OCI-LY3 (cell line): ENCODE measurements at regions not wholly inside any gene's neighbourhood (a gene's known extent, or its start where the extent isn't known, plus 50 kb on each side); places are given as distances from the start of the nearest gene placed in this dataset.
"Not testable (repeated sequence)": the region's sequence is repeated elsewhere in the genome, so short reads cannot be mapped to it uniquely, and the experiment has no call there.

Experiments used
- H2AFZ ChIP-seq: fragments of 200-600, 300-600 bp; shearing (Covaris generic); 2 replicates; pipeline ENCODE4 v1.6.0; 2014; ENCODE audit warnings: antibody characterized with exemption, low read depth, low read length
- H3K27ac ChIP-seq: fragments of 200-600, 300-600 bp; sonication (generic); 2 replicates; pipeline ENCODE4 v1.5.1; 2014; ENCODE audit warnings: mild to moderate bottlenecking, low read length, moderate library complexity, mixed read lengths
- H3K27me3 ChIP-seq: fragments of 200-600, 300-600 bp; sonication (generic); 2 replicates; pipeline ENCODE4 v1.6.1; 2014; ENCODE audit warnings: low read depth, low read length, mixed read lengths
- H3K36me3 ChIP-seq: fragments of 200-600, 300-600 bp; sonication (generic); replicated peaks from 2 replicates; pipeline ENCODE3; 2014; ENCODE audit warnings: low read depth, low read length, mixed read lengths
- H3K4me1 ChIP-seq: fragments of 300-600, 200-600 bp; sonication (generic); 2 replicates; pipeline ENCODE4 v1.6.1; 2014; ENCODE audit warnings: low read length, mixed read lengths
- H3K4me2 ChIP-seq: fragments of 200-600, 300-600 bp; sonication (generic); 2 replicates; pipeline ENCODE4 v1.6.1; 2014; ENCODE audit warnings: low read length, mixed read lengths
- H3K4me3 ChIP-seq: fragments of 300-600, 200-600 bp; sonication (generic); 2 replicates; pipeline ENCODE4 v1.5.1; 2014; ENCODE audit warnings: antibody characterized with exemption, mild to moderate bottlenecking, low read length, moderate library complexity
- H3K79me2 ChIP-seq: fragments of 300-600, 200-600 bp; shearing (Covaris generic); 2 replicates; pipeline ENCODE4 v1.6.1; 2014; ENCODE audit warnings: mild to moderate bottlenecking, low read length, mixed read lengths
- H3K9ac ChIP-seq: fragments of 300-600, 200-600 bp; shearing (Covaris generic); 2 replicates; pipeline ENCODE4 v1.6.0; 2014; ENCODE audit warnings: mild to moderate bottlenecking, low read length, moderate library complexity
- H3K9me3 ChIP-seq: fragments of 200-600, 300-600 bp; shearing (Covaris generic); 2 replicates; pipeline ENCODE4 v1.6.1; 2014; ENCODE audit warnings: low read length, mixed read lengths; ENCODE audit not compliant: insufficient read depth
- H4K20me1 ChIP-seq: fragments of 200-600, 300-600 bp; sonication (generic); 2 replicates; pipeline ENCODE4 v1.6.1; 2016; ENCODE audit warnings: low read length, mixed read lengths; ENCODE audit not compliant: insufficient read depth
- EZH2phosphoT487 ChIP-seq: fragments of 200-600 bp; shearing (Covaris generic); IDR thresholded peaks from 2 replicates; pipeline ENCODE4 v1.6.1; 2018; ENCODE audit warnings: antibody characterized with exemption, mixed run types, low read depth
- TF ChIP-seq, protein P1 (sequence below): fragments of 200-600, 300-600 bp; sonication (generic); IDR thresholded peaks from 2 replicates; pipeline ENCODE4 v1.5.1; 2014; ENCODE audit warnings: antibody characterized with exemption, low read length, low read depth

DNA sequence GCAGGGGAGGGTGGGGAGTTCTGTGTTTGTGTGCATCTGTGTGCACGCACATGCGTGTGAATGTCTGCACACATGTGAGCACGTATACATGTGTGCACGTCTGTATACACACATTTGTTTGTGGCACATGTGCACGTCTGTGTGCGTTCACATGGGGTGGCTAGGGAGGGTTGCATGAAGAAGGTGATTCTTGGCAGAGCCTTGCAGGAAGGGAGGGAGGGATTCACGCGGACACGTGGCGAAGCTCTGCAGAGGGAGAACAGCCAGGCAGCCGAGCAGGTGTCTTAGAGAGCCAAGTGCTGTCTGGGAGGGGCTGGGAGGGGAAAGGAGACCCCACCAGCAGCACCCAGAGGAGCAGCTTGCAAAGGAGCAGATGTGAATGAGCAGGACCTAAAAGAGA is 372.1 kb downstream of the BRD1 start:
- Histone ChIP-seq H2AFZ (no peak overlapping the region), H3K36me3 (no peaks in the 10 kb centered on the region), H3K4me2 (no peak overlapping the region), H3K27ac (no peak overlapping the region), H3K4me3 (no peak overlapping the region), H3K9ac (no peak overlapping the region), H3K4me1 (no peaks in the 10 kb centered on the region), H3K27me3 (no peaks in the 10 kb centered on the region), H3K79me2 (no peaks in the 10 kb centered on the region), H4K20me1 (no peaks in the 10 kb centered on the region), H3K9me3 (no peaks in the 10 kb centered on the region)
- TF ChIP-seq EZH2phosphoT487, result no peak
- TF ChIP-seq, protein P1, sequence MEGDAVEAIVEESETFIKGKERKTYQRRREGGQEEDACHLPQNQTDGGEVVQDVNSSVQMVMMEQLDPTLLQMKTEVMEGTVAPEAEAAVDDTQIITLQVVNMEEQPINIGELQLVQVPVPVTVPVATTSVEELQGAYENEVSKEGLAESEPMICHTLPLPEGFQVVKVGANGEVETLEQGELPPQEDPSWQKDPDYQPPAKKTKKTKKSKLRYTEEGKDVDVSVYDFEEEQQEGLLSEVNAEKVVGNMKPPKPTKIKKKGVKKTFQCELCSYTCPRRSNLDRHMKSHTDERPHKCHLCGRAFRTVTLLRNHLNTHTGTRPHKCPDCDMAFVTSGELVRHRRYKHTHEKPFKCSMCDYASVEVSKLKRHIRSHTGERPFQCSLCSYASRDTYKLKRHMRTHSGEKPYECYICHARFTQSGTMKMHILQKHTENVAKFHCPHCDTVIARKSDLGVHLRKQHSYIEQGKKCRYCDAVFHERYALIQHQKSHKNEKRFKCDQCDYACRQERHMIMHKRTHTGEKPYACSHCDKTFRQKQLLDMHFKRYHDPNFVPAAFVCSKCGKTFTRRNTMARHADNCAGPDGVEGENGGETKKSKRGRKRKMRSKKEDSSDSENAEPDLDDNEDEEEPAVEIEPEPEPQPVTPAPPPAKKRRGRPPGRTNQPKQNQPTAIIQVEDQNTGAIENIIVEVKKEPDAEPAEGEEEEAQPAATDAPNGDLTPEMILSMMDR, result no peak

DNA sequence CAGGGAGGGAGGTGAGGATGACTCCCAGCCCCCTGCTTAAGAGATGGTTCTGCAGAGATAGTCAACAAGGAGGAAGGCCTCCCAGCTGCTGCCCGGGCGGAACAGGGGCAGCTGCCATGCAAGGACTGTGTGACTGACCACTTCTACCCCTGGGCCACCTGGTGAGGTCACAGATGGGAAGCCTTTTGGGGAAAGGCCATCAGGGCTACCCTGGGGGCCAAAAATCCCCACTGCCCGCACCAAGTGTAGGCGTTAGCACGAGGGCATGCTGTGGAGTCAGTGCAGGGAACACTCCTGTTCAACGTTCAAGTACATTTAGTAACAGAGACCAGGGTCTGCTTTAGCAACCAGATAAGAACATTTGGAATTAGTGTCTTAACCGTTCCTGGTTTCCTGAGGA is 372.9 kb downstream of the BRD1 start:
- H3K79me2 ChIP-seq, result no peaks in the 10 kb centered on the region
- no peaks in the 10 kb centered on the region for H3K4me1 ChIP-seq
- H3K4me3 ChIP-seq, result no peak overlapping the region
- H4K20me1 ChIP-seq, result no peaks in the 10 kb centered on the region
- no peaks in the 10 kb centered on the region for H3K9me3 ChIP-seq
- TF ChIP-seq EZH2phosphoT487, result no peak
- TF ChIP-seq, protein P1, result no peak
- H3K9ac ChIP-seq, result no peak overlapping the region
- H3K4me2 ChIP-seq, result no peak overlapping the region
- H3K27me3 ChIP-seq, result no peaks in the 10 kb centered on the region
- H2AFZ ChIP-seq, result no peak overlapping the region
- H3K27ac ChIP-seq, result no peak overlapping the region
- H3K36me3 ChIP-seq, result no peaks in the 10 kb centered on the region

DNA sequence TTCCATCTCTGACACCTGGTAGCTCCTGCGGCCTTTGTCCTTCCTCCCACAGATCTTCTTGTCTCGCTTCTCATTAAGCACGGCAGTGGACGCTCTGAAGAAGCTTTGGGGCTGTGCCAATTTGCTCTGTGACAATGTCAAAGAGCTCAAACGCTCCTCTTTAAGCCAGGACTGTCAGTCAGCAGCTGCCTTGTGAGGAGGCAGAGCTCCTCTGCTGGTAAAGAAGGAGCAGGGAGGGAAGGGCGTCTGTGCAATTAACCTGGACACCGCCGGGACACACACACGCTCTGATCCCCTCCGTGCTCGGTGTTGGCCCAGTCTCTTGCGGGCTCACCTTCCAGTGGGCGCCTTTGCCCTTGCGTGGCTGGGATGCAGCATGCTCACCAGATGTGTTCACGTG is 373.9 kb downstream of the BRD1 start:
- Histone ChIP-seq H2AFZ (no peak overlapping the region), H3K4me3 (no peak overlapping the region), H3K36me3 (no peaks in the 10 kb centered on the region), H3K79me2 (no peaks in the 10 kb centered on the region), H3K27ac (no peak overlapping the region), H3K9ac (no peak overlapping the region), H3K4me1 (no peaks in the 10 kb centered on the region), H3K4me2 (no peak overlapping the region), H4K20me1 (no peaks in the 10 kb centered on the region), H3K27me3 (no peaks in the 10 kb centered on the region), H3K9me3 (no peaks in the 10 kb centered on the region)
- TF ChIP-seq, protein P1, result no peak
- TF ChIP-seq EZH2phosphoT487, result no peak

DNA sequence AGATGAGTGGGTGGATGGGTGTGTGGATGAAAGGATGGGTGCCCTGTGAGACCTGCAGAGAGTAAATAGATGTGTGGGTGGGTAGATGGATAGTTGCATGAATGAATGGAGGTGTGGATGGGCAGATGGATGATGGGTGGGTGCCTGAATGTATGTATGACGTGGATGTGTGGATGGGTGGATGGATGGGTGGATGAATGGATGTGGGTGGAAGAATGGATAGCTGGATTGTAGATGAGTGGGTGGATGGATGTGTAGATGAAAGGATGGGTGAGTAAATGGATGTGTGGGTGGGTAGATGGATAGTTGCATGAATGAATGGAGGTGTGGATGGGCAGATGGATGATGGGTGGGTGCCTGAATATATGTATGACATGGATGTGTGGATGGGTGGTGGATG is 374.7 kb downstream of the BRD1 start:
- not testable (repeated sequence) for H4K20me1 ChIP-seq, H3K27ac ChIP-seq, H3K27me3 ChIP-seq, H3K4me1 ChIP-seq, H2AFZ ChIP-seq, H3K4me3 ChIP-seq, H3K79me2 ChIP-seq, H3K9ac ChIP-seq, H3K9me3 ChIP-seq, H3K4me2 ChIP-seq, H3K36me3 ChIP-seq

DNA sequence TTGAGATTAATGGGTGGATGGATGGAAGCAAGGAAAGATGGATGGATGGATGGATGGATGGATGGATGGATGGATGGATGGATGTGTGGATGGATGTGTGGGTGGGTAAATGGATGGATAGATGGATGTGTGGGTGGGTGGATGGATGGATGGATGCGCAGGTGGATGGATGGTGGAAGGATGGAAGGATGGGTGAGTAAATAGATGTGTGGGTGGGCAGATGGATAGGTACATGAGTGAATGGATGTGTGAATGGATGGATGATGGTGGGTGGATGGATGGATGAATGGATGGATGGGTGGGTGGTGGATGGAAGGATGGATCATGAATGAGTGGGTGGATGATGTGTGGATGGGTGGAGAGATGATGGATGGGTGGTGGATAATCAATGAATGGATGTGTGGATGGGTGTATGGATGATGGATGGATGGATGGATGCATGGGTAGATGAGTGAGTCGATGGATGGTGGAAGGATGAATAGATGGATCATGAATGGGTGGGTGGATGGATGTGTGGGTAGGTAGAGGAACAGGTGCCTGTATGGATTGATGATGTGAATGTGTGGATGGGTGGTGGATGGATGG is 375.2 kb downstream of the BRD1 start:
- H3K4me3 ChIP-seq, result no peak overlapping the region
- no peaks in the 10 kb centered on the region for H3K27me3 ChIP-seq
- no peak overlapping the region for H3K4me2 ChIP-seq
- no peak overlapping the region for H3K27ac ChIP-seq
- no peaks in the 10 kb centered on the region for H3K9me3 ChIP-seq
- TF ChIP-seq, protein P1, result no peak
- TF ChIP-seq EZH2phosphoT487, result no peak
- no peaks in the 10 kb centered on the region for H3K4me1 ChIP-seq
- no peaks in the 10 kb centered on the region for H3K79me2 ChIP-seq
- H3K36me3 ChIP-seq, result no peaks in the 10 kb centered on the region
- H2AFZ ChIP-seq, result no peak overlapping the region
- H3K9ac ChIP-seq, result no peak overlapping the region
- H4K20me1 ChIP-seq, result no peaks in the 10 kb centered on the region
